Astrocyte (in vitro differentiated cells and primary cell): ENCODE measurements at regions not wholly inside any gene's neighbourhood (a gene's known extent, or its start where the extent isn't known, plus 50 kb on each side); places are given as distances from the start of the nearest gene placed in this dataset.

Experiments
- EZH2 ChIP-seq: IDR thresholded peaks from 2 replicates; pipeline ENCODE4 v1.6.1; 2012; ENCODE audit warnings: mild to moderate bottlenecking, low read length, inconsistent platforms; ENCODE audit not compliant: insufficient read depth
- TF ChIP-seq, protein P1 (sequence below): IDR thresholded peaks from 2 replicates; pipeline ENCODE4 v1.5.1; 2011; ENCODE audit warnings: low read depth, mild to moderate bottlenecking, inconsistent platforms, low read length, moderate library complexity; ENCODE audit not compliant: insufficient read depth

DNA sequence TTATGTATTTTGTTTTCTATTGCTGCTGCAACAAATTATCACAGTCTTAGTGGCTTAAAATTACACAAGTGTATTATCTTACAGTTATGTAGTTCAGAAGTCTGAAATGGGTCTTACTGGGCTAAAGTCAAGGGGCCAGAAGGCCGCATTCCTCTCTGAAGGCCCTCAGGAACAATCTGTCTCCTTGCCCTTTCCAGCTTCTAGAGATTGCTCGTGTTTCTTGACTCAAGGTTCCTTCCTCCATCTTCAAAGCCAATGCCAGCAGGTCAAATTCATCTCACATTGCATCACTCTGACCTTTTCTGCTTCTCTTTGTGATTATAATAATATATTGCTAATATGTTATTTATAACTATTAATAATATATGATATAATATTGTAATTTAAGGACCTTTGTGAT is 97.1 kb downstream of the DIRAS3 start:
- TF ChIP-seq, protein P1, sequence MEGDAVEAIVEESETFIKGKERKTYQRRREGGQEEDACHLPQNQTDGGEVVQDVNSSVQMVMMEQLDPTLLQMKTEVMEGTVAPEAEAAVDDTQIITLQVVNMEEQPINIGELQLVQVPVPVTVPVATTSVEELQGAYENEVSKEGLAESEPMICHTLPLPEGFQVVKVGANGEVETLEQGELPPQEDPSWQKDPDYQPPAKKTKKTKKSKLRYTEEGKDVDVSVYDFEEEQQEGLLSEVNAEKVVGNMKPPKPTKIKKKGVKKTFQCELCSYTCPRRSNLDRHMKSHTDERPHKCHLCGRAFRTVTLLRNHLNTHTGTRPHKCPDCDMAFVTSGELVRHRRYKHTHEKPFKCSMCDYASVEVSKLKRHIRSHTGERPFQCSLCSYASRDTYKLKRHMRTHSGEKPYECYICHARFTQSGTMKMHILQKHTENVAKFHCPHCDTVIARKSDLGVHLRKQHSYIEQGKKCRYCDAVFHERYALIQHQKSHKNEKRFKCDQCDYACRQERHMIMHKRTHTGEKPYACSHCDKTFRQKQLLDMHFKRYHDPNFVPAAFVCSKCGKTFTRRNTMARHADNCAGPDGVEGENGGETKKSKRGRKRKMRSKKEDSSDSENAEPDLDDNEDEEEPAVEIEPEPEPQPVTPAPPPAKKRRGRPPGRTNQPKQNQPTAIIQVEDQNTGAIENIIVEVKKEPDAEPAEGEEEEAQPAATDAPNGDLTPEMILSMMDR: no peak
- no peak for TF ChIP-seq EZH2
